Trophoblast cell (in vitro differentiated cells and primary cell): ENCODE measurements at regions not wholly inside any gene's neighbourhood (a gene's known extent, or its start where the extent isn't known, plus 50 kb on each side); places are given as distances from the start of the nearest gene placed in this dataset.

Experiments
- DNase-seq, 2 donors: peaks; one replicate each; pipeline ENCODE4 v3.0.0-alpha.2; 2016
- H2AFZ ChIP-seq: 2 replicates; pipeline ENCODE4 v1.6.1; 2013; ENCODE audit warnings: low read length, moderate library complexity, mild to moderate bottlenecking; ENCODE audit not compliant: insufficient read depth, poor library complexity
- H2AK5ac ChIP-seq: 2 replicates; pipeline ENCODE4 v1.6.1; 2013; ENCODE audit warnings: mild to moderate bottlenecking, low read length
- H2BK120ac ChIP-seq: 2 replicates; pipeline ENCODE4 v1.6.1; 2013; ENCODE audit warnings: low read length, mild to moderate bottlenecking, moderate library complexity; ENCODE audit not compliant: insufficient read depth, poor library complexity
- H2BK12ac ChIP-seq: 2 replicates; pipeline ENCODE4 v1.6.1; 2013; ENCODE audit warnings: mild to moderate bottlenecking, low read length, moderate library complexity
- H2BK5ac ChIP-seq: 2 replicates; pipeline ENCODE4 v1.6.1; 2013; ENCODE audit warnings: low read length, low read depth, moderate library complexity, mild to moderate bottlenecking; ENCODE audit not compliant: poor library complexity
- H3K14ac ChIP-seq: 2 replicates; pipeline ENCODE4 v1.6.1; 2013; ENCODE audit warnings: mild to moderate bottlenecking, low read length
- H3K18ac ChIP-seq: 2 replicates; pipeline ENCODE4 v1.6.1; 2013; ENCODE audit warnings: mild to moderate bottlenecking, low read length
- H3K23ac ChIP-seq: 2 replicates; pipeline ENCODE4 v1.6.1; 2013; ENCODE audit warnings: low read length
- H3K27ac ChIP-seq: 2 replicates; pipeline ENCODE4 v1.5.1; 2013; ENCODE audit warnings: low read depth, mild to moderate bottlenecking, inconsistent platforms, low read length, moderate library complexity
- H3K27me3 ChIP-seq: 2 replicates; pipeline ENCODE4 v1.6.1; 2013; ENCODE audit warnings: inconsistent platforms, mild to moderate bottlenecking, low read length, moderate library complexity; ENCODE audit not compliant: insufficient read depth
- H3K36me3 ChIP-seq, 2 experiments: 1 replicate in 1 of 2; 2 replicates in 1 of 2; pipeline ENCODE4 v1.6.1; 2013; ENCODE audit warnings: low read length in 2 of 2, mild to moderate bottlenecking in 2 of 2, moderate library complexity in 1 of 2; ENCODE audit not compliant: insufficient read depth in 2 of 2, control insufficient read depth in 1 of 2
- H3K4ac ChIP-seq: 2 replicates; pipeline ENCODE4 v1.6.1; 2013; ENCODE audit warnings: low read depth, mild to moderate bottlenecking, low read length, moderate library complexity
- H3K4me1 ChIP-seq, 2 experiments: 1 replicate in 1 of 2; 2 replicates in 1 of 2; pipeline ENCODE4 v1.6.1; 2013; ENCODE audit warnings: low read length in 2 of 2, mild to moderate bottlenecking in 2 of 2, moderate library complexity in 1 of 2; ENCODE audit not compliant: insufficient read depth in 2 of 2, control insufficient read depth in 1 of 2
- H3K4me2 ChIP-seq: 2 replicates; pipeline ENCODE4 v1.6.1; 2013; ENCODE audit warnings: inconsistent platforms, mild to moderate bottlenecking, low read length, moderate library complexity
- H3K4me3 ChIP-seq: 2 replicates; pipeline ENCODE4 v1.5.1; 2013; ENCODE audit warnings: mild to moderate bottlenecking, low read depth, low read length, inconsistent platforms
- H3K79me1 ChIP-seq: one replicate; pipeline ENCODE4 v1.6.1; 2013; ENCODE audit warnings: low read length
- H3K79me2 ChIP-seq: 2 replicates; pipeline ENCODE4 v1.6.1; 2013; ENCODE audit warnings: low read length, mild to moderate bottlenecking; ENCODE audit not compliant: control insufficient read depth, insufficient read depth, poor library complexity
- H3K9ac ChIP-seq: 2 replicates; pipeline ENCODE4 v1.6.1; 2013; ENCODE audit warnings: mild to moderate bottlenecking, low read length
- H3K9me3 ChIP-seq: 2 replicates; pipeline ENCODE4 v1.6.1; 2013; ENCODE audit warnings: low read depth, mild to moderate bottlenecking, control low read depth, inconsistent platforms, low read length; ENCODE audit not compliant: insufficient read depth
- H4K12ac ChIP-seq: 2 replicates; pipeline ENCODE4 v1.6.1; 2013; ENCODE audit warnings: low read depth, mild to moderate bottlenecking, low read length, moderate library complexity
- H4K8ac ChIP-seq: 2 replicates; pipeline ENCODE4 v1.6.1; 2013; ENCODE audit warnings: low read depth, mild to moderate bottlenecking, low read length, moderate library complexity
- H4K91ac ChIP-seq: one replicate; pipeline ENCODE4 v1.6.1; 2013; ENCODE audit warnings: low read depth, mild to moderate bottlenecking, low read length, moderate library complexity
- WGBS: extraction: QIAGEN DNeasy Blood & Tissue Kit; methylation state at CpG from one replicate; pipeline ENCODE4 v1.1.7; 2013; ENCODE audit warnings: missing lambda C conversion rate; ENCODE audit not compliant: insufficient read length, insufficient coverage; ENCODE audit errors: extremely low coverage; 5-methylcytosine and 5-hydroxymethylcytosine counted together

- Histone ChIP-seq H2BK5ac (no peak overlapping the region), H3K4me3 (no peak overlapping the region), H3K9me3 (no peaks in the 10 kb centered on the region), H2AFZ (no peak overlapping the region), H3K4ac (no peak overlapping the region), H3K4me2 (no peak overlapping the region), H4K12ac (no peak overlapping the region), H3K36me3 (no peaks in the 10 kb centered on the region), H3K9ac (no peak overlapping the region), H3K23ac (no peak overlapping the region), H3K27me3 (no peaks in the 10 kb centered on the region), H3K79me2 (no peaks in the 10 kb centered on the region), H2AK5ac (no peak overlapping the region), H2BK12ac (no peak overlapping the region), H2BK120ac (no peak overlapping the region), H3K18ac (no peak overlapping the region), H3K14ac (no peak overlapping the region), H3K27ac (no peak overlapping the region), H3K4me1 (peaks cover 5 to 16% of the 10 kb centered on the region in 2 experiments), H4K8ac (no peak overlapping the region), H4K91ac (no peak overlapping the region), H3K79me1 (peaks cover 7% of the 10 kb centered on the region)
- WGBS: no CpG with 5 or more reads among the region's 3 CpGs
- DNase-seq: no peak
Observed at GRCh38 chr21:35212393-35213127, 163.5 kb upstream of the RUNX1 start.

- Histone ChIP-seq H2BK5ac (no peak overlapping the region), H2AFZ (no peak overlapping the region), H4K12ac (no peak overlapping the region), H4K8ac (no peak overlapping the region), H2BK12ac (no peak overlapping the region), H3K18ac (no peak overlapping the region), H2AK5ac (no peak overlapping the region), H3K4me3 (no peak overlapping the region), H3K36me3 (no peaks in the 10 kb centered on the region), H3K27me3 (no peaks in the 10 kb centered on the region), H3K79me1 (peaks cover 9% of the 10 kb centered on the region), H3K27ac (no peak overlapping the region), H3K14ac (no peak overlapping the region), H3K9ac (no peak overlapping the region), H2BK120ac (no peak overlapping the region), H3K4me2 (no peak overlapping the region), H3K4me1 (peaks cover 7 to 11% of the 10 kb centered on the region in 2 experiments), H3K23ac (no peak overlapping the region), H4K91ac (no peak overlapping the region), H3K9me3 (no peaks in the 10 kb centered on the region), H3K4ac (no peak overlapping the region), H3K79me2 (no peaks in the 10 kb centered on the region)
- DNase-seq: peak in 1 of 2 donors; percentile 43
- no CpG with 5 or more reads among the region's 6 CpGs for WGBS
Observed at GRCh38 chr21:35211782-35212181, 162.7 kb upstream of the RUNX1 start.

- Histone ChIP-seq H3K4ac (no peak overlapping the region), H4K12ac (no peak overlapping the region), H3K4me1 (peaks cover 3 to 8% of the 10 kb centered on the region in 2 experiments), H3K4me2 (no peak overlapping the region), H3K18ac (no peak overlapping the region), H2BK5ac (no peak overlapping the region), H3K79me2 (no peaks in the 10 kb centered on the region), H2AFZ (no peak overlapping the region), H2BK12ac (no peak overlapping the region), H2BK120ac (no peak overlapping the region), H3K27ac (no peak overlapping the region), H3K27me3 (no peaks in the 10 kb centered on the region), H3K9me3 (no peaks in the 10 kb centered on the region), H3K4me3 (no peak overlapping the region), H4K91ac (no peak overlapping the region), H3K79me1 (peaks cover 13% of the 10 kb centered on the region), H2AK5ac (no peak overlapping the region), H3K14ac (no peak overlapping the region), H3K36me3 (no peaks in the 10 kb centered on the region), H4K8ac (no peak overlapping the region), H3K9ac (no peak overlapping the region), H3K23ac (no peak overlapping the region)
- WGBS: no CpG with 5 or more reads among the region's 4 CpGs
- no peak for DNase-seq
Observed at GRCh38 chr21:35210093-35210492, 161.0 kb upstream of the RUNX1 start.

- Histone ChIP-seq H3K27me3 (no peaks in the 10 kb centered on the region), H2AK5ac (no peak overlapping the region), H3K18ac (no peak overlapping the region), H3K9me3 (no peaks in the 10 kb centered on the region), H4K91ac (no peak overlapping the region), H3K9ac (no peak overlapping the region), H3K4me1 (peaks cover 3 to 8% of the 10 kb centered on the region in 2 experiments), H3K23ac (peak overlapping the region; percentile 1), H2BK12ac (no peak overlapping the region), H4K8ac (no peak overlapping the region), H3K4me3 (no peak overlapping the region), H3K36me3 (no peaks in the 10 kb centered on the region), H3K79me2 (no peaks in the 10 kb centered on the region), H4K12ac (no peak overlapping the region), H3K4ac (no peak overlapping the region), H3K14ac (no peak overlapping the region), H3K27ac (peak overlapping the region; percentile 2), H2BK5ac (no peak overlapping the region), H3K79me1 (peaks cover 13% of the 10 kb centered on the region), H3K4me2 (no peak overlapping the region), H2BK120ac (no peak overlapping the region), H2AFZ (no peak overlapping the region)
- DNase-seq: peak; percentile 32 to 85
- 100% methylated on average over 1 of the region's 7 CpGs for WGBS
Observed at GRCh38 chr21:35208810-35209517, 159.9 kb upstream of the RUNX1 start.
